ENCODE measurements at regions not wholly inside any gene's neighbourhood (a gene's known extent, or its start where the extent isn't known, plus 50 kb on each side); places are given as distances from the start of the nearest gene placed in this dataset.
"Not testable (repeated sequence)": the region's sequence is repeated elsewhere in the genome, so short reads cannot be mapped to it uniquely, and the experiment has no call there.

DNA sequence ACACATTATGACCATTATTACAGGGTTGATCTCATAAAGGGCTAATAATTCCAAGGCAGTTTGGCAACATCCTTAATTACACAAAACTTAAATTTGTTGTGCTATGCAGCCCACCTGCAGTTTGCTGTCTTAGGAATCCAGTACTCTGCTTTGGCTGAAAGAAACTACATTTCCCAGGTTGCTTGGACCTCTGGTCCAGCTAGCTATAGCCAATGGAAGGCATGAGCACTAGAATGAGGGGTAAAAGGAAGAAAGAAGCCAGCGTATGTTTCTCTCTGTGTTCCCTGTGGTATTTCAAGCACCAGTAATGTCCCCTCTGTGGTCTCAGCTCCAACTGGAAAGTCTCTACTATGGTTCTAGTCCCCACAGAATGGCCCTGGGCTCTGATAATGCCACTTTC lies 84.3 kb upstream of the TSC22D2 start:
- no peak for DNase-seq (ENCODE audit: low spot score)
- Mint-ChIP-seq H3K27me3 (ENCODE audit: insufficient read depth) (peaks cover 3% of the 10 kb centered on the region), H3K27ac (no peak overlapping the region), H3K4me3 (no peak overlapping the region), H3K4me1 (ENCODE audit: low read depth) (no peaks in the 10 kb centered on the region), H3K36me3 (ENCODE audit: low read depth) (no peaks in the 10 kb centered on the region), H3K9me3 (no peaks in the 10 kb centered on the region)
- intact Hi-C loops (cut with micrococcal nuclease) = no loop called here

- H3K27me3 Mint-ChIP-seq (ENCODE audit: insufficient read depth); intact Hi-C loops (cut with micrococcal nuclease); H3K9me3 Mint-ChIP-seq; H3K36me3 Mint-ChIP-seq (ENCODE audit: low read depth); DNase-seq (ENCODE audit: low spot score); H3K4me3 Mint-ChIP-seq; H3K27ac Mint-ChIP-seq; H3K4me1 Mint-ChIP-seq (ENCODE audit: low read depth): not testable (repeated sequence)
Measured at GRCh38 chr3:150323091-150323490, 85.0 kb upstream of the TSC22D2 start.

- H3K36me3 Mint-ChIP-seq (ENCODE audit: low read depth); H3K27ac Mint-ChIP-seq; H3K4me1 Mint-ChIP-seq (ENCODE audit: low read depth); H3K9me3 Mint-ChIP-seq; DNase-seq (ENCODE audit: low spot score); intact Hi-C loops (cut with micrococcal nuclease); H3K4me3 Mint-ChIP-seq: not testable (repeated sequence)
- peaks cover 19% of the 10 kb centered on the region for H3K27me3 Mint-ChIP-seq (ENCODE audit: insufficient read depth)
Measured at GRCh38 chr3:150320971-150321370, 87.1 kb upstream of the TSC22D2 start.

DNA sequence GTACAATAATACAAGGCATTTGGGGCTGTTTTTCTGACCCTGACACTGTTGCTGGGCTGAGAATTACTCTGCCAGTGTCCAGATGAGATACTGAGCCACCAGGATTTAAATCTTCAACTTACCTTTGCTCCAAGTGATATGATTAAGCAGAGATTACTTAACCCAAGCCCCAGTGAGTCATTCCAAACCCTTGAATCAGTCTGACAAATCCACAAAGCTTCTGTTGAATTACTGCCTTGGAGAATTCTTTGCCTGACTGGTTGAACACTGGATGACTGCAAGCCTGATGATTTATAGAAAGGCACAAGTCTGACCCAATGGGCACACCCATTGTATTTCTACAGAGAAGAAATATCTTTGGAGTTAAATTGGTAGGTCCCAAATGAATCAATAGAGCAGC lies 88.2 kb upstream of the TSC22D2 start:
- Mint-ChIP-seq H3K27ac (no peak overlapping the region), H3K4me1 (ENCODE audit: low read depth) (no peaks in the 10 kb centered on the region), H3K4me3 (no peak overlapping the region), H3K9me3 (no peaks in the 10 kb centered on the region), H3K27me3 (ENCODE audit: insufficient read depth) (peaks cover 20% of the 10 kb centered on the region), H3K36me3 (ENCODE audit: low read depth) (no peaks in the 10 kb centered on the region)
- DNase-seq (ENCODE audit: low spot score) = no peak
- intact Hi-C loops (cut with micrococcal nuclease) = no loop called here

GRCh38 chr3:150317469-150317868 lies 90.6 kb upstream of the TSC22D2 start:
- no peaks in the 10 kb centered on the region for H3K4me1 Mint-ChIP-seq (ENCODE audit: low read depth)
- H3K36me3 Mint-ChIP-seq (ENCODE audit: low read depth) = no peaks in the 10 kb centered on the region
- H3K4me3 Mint-ChIP-seq = no peak overlapping the region
- H3K9me3 Mint-ChIP-seq = no peaks in the 10 kb centered on the region
- H3K27me3 Mint-ChIP-seq (ENCODE audit: insufficient read depth) = peaks cover 21% of the 10 kb centered on the region
- DNase-seq (ENCODE audit: low spot score) = no peak
- H3K27ac Mint-ChIP-seq = no peak overlapping the region
- intact Hi-C loops (cut with micrococcal nuclease) = no loop called here

DNA sequence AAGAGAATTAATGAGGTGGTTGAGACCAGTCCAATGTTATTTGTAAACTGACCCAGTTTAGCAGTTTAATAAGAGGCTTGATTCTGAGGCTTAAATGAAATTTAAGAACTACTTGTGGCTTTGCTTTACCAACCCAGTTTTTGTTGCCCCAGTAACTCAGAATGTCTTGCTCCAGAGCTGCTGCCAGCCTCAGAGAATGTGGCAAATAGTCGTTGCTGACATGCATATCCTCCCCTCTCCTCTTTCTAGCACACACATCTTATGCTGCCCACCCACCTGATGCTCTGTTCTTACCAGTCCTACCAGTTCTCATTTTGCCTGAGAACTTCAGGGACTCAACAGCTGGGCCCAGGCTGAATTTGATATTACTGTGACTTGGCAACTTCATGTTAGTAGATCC lies 92.4 kb upstream of the TSC22D2 start:
- Mint-ChIP-seq H3K9me3 (no peaks in the 10 kb centered on the region), H3K27me3 (ENCODE audit: insufficient read depth) (peaks cover 25% of the 10 kb centered on the region), H3K4me3 (no peak overlapping the region), H3K4me1 (ENCODE audit: low read depth) (no peaks in the 10 kb centered on the region), H3K27ac (no peak overlapping the region), H3K36me3 (ENCODE audit: low read depth) (no peaks in the 10 kb centered on the region)
- DNase-seq (ENCODE audit: low spot score) = no peak
- intact Hi-C loops (cut with micrococcal nuclease) = no loop called here

GRCh38 chr3:150314248-150315004 lies 93.7 kb upstream of the TSC22D2 start:
- H3K9me3 Mint-ChIP-seq = no peaks in the 10 kb centered on the region
- H3K36me3 Mint-ChIP-seq (ENCODE audit: low read depth) = no peaks in the 10 kb centered on the region
- H3K4me3 Mint-ChIP-seq = no peak overlapping the region
- no peak overlapping the region for H3K27ac Mint-ChIP-seq
- H3K27me3 Mint-ChIP-seq (ENCODE audit: insufficient read depth) = peaks cover 30% of the 10 kb centered on the region
- intact Hi-C loops (cut with micrococcal nuclease) = no loop called here
- H3K4me1 Mint-ChIP-seq (ENCODE audit: low read depth) = no peaks in the 10 kb centered on the region
- DNase-seq (ENCODE audit: low spot score) = no peak

GRCh38 chr3:150312018-150312657 lies 96.0 kb upstream of the TSC22D2 start:
- Mint-ChIP-seq H3K27ac (no peak overlapping the region), H3K36me3 (ENCODE audit: low read depth) (no peaks in the 10 kb centered on the region), H3K4me1 (ENCODE audit: low read depth) (no peaks in the 10 kb centered on the region), H3K27me3 (ENCODE audit: insufficient read depth) (peaks cover 22% of the 10 kb centered on the region), H3K9me3 (no peaks in the 10 kb centered on the region), H3K4me3 (no peak overlapping the region)
- intact Hi-C loops (cut with micrococcal nuclease) = no loop called here
- DNase-seq (ENCODE audit: low spot score) = no peak

DNA sequence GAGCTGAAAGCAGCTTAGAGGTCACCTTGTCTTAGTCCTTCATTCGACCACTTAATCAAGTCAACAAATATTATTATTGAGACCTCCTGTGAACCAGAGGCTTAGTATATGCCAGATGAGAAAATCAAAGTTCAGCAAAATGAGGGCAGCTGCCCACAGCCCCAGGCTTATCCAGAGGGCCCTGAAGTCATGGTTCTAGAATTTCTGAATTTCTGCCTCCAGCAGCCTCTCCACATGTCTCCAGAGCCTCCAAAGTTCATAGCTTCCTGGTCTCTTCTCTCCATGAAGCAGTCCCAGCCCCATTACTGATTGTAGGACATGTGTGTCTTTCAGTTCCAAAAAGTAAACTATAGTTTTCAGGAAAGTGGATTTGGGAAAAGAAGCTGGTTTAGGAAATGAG lies 96.9 kb upstream of the TSC22D2 start:
- peaks cover 15% of the 10 kb centered on the region for H3K27me3 Mint-ChIP-seq (ENCODE audit: insufficient read depth)

GRCh38 chr3:150309557-150309956 lies 98.5 kb upstream of the TSC22D2 start:
- Mint-ChIP-seq H3K27me3 (ENCODE audit: insufficient read depth) (peaks cover 14% of the 10 kb centered on the region), H3K27ac (no peak overlapping the region), H3K4me3 (no peak overlapping the region), H3K9me3 (no peaks in the 10 kb centered on the region), H3K36me3 (ENCODE audit: low read depth) (no peaks in the 10 kb centered on the region), H3K4me1 (ENCODE audit: low read depth) (no peaks in the 10 kb centered on the region)
- no peak for DNase-seq (ENCODE audit: low spot score)
- intact Hi-C loops (cut with micrococcal nuclease) = no loop called here

More for the DNA sequence above, 96.9 kb upstream of the TSC22D2 start:
- H3K27ac Mint-ChIP-seq = no peak overlapping the region
- DNase-seq (ENCODE audit: low spot score) = no peak
- no peaks in the 10 kb centered on the region for H3K36me3 Mint-ChIP-seq (ENCODE audit: low read depth)
- intact Hi-C loops (cut with micrococcal nuclease) = no loop called here
- H3K4me1 Mint-ChIP-seq (ENCODE audit: low read depth) = no peaks in the 10 kb centered on the region
- H3K9me3 Mint-ChIP-seq = no peaks in the 10 kb centered on the region
- no peak overlapping the region for H3K4me3 Mint-ChIP-seq

DNA sequence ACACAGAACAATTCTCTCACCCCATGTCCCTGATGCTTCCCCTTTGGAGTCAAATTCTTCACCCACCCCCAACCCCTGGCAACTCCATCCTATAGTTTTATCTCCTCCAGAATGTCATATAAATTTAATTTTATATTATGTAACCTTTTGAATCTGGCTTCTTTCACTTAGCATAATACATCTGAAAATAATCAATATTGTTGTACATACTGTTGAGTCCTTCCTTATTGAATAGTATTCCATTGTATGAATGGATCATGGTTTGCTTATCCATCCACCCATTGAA lies 98.9 kb upstream of the TSC22D2 start:
- no peaks in the 10 kb centered on the region for H3K4me1 Mint-ChIP-seq (ENCODE audit: low read depth)
- no peak for DNase-seq (ENCODE audit: low spot score)
- no peak overlapping the region for H3K4me3 Mint-ChIP-seq
- intact Hi-C loops (cut with micrococcal nuclease) = no loop called here
- H3K27ac Mint-ChIP-seq = no peak overlapping the region
- H3K36me3 Mint-ChIP-seq (ENCODE audit: low read depth) = no peaks in the 10 kb centered on the region
- H3K27me3 Mint-ChIP-seq (ENCODE audit: insufficient read depth) = peaks cover 14% of the 10 kb centered on the region
- H3K9me3 Mint-ChIP-seq = no peaks in the 10 kb centered on the region

DNA sequence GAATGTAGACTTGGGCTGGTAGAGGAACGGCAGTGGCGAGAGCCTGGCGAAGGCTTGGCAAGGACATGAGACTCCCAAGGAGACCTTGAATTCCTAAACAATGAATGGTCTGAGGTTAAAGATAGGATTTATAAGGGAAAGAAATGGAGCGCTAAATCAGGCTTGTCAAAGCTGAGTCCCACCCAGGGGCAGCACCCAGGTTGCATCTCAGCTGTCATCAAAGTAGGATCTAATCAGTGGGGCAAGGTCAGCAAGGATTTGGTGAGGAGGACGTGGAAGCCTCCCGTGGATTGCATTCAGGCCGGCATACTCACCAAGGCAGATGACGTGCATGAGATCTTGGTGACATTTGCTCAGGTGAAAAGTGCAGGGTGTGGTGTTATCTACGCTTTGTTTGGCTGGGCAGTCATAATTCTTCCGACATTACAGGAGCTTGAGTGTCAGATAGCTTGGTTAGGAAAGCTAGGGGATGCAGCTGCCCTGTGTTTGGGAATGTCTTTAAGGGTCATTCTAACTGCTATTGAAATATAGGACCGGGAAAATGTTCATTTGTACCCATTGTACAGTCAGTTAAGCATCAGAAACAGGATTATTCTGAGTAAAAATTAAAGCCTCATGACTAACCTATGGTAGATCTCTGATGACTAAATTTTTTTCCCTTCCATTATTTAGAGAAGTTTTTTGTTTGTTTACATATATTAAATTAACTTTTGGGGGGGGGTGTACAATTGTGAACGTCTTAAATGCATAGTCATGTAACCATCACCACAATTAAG lies 99.4 kb upstream of the TSC22D2 start:
- intact Hi-C loops (cut with micrococcal nuclease) = no loop called here
- Mint-ChIP-seq H3K9me3 (no peaks in the 10 kb centered on the region), H3K36me3 (ENCODE audit: low read depth) (no peaks in the 10 kb centered on the region), H3K4me1 (ENCODE audit: low read depth) (no peaks in the 10 kb centered on the region), H3K27me3 (ENCODE audit: insufficient read depth) (peaks cover 15% of the 10 kb centered on the region), H3K4me3 (no peak overlapping the region), H3K27ac (no peak overlapping the region)
- no peak for DNase-seq (ENCODE audit: low spot score)

DNA sequence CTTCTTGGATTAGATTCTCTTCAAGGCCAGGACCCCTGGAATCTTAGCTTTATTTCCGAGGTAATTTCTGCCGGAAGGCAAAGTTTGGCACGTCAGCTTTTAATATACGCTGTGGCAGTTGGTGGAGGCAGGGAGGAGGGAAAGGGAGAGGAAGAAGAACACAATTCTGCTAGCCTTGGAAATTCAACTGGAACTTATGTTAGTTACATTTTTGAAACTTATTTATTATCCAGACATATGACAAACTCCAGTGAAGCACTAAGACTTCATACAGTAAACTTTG lies 100.1 kb upstream of the TSC22D2 start:
- Mint-ChIP-seq H3K27me3 (ENCODE audit: insufficient read depth) (peaks cover 16% of the 10 kb centered on the region), H3K4me1 (ENCODE audit: low read depth) (no peaks in the 10 kb centered on the region), H3K4me3 (no peak overlapping the region), H3K9me3 (no peaks in the 10 kb centered on the region), H3K27ac (no peak overlapping the region), H3K36me3 (ENCODE audit: low read depth) (no peaks in the 10 kb centered on the region)
- DNase-seq (ENCODE audit: low spot score) = no peak
- intact Hi-C loops (cut with micrococcal nuclease) = no loop called here
